Panc1 (cell line): ENCODE measurements at regions not wholly inside any gene's neighbourhood (a gene's known extent, or its start where the extent isn't known, plus 50 kb on each side); places are given as distances from the start of the nearest gene placed in this dataset.

Experiments
- ATAC-seq: fragments of 200-7000 bp; cut with Tn5 transposase; 2 replicates; pipeline ENCODE4 v1.9.1; 2020; ENCODE audit warnings: mild to moderate bottlenecking, moderate library complexity
- BruUV-seq: library from RNA; stranded (reverse); fragments of 400-500 nt; replicated peaks from 2 replicates; lab custom pipeline; 2021; lab: Mats Ljungman, UMichigan
- CTCF ChIA-PET: fragments of 300-600 bp; sonication (Branson Sonifier 250); formaldehyde crosslinking; loops from one replicate; lab custom pipeline; 2022; ENCODE audit warnings: antibody characterized with exemption; lab: Charles Lee
- POLR2A ChIA-PET: fragments of 300-600 bp; sonication (Branson Sonifier 250); formaldehyde crosslinking; loops from one replicate; lab custom pipeline; 2022; ENCODE audit warnings: antibody characterized with exemption; lab: Charles Lee
- DNase-seq: peaks from one replicate; pipeline ENCODE4 v3.0.0-alpha.2; 2010; ENCODE audit warnings: low read depth, low spot score
- H3K27ac ChIP-seq: 2 replicates; pipeline ENCODE4 v1.5.1; 2011; ENCODE audit warnings: mild to moderate bottlenecking, low read length, inconsistent platforms
- H3K27me3 ChIP-seq: fragments of 200-500 bp; sonication (Bioruptor generic); 2 replicates; pipeline ENCODE4 v1.6.0; 2014; ENCODE audit warnings: low read length, inconsistent platforms; ENCODE audit not compliant: control insufficient read depth, insufficient read depth
- H3K36me3 ChIP-seq: fragments of 200-500 bp; sonication (Bioruptor generic); 2 replicates; pipeline ENCODE4 v1.5.1; 2014; ENCODE audit warnings: inconsistent platforms, mild to moderate bottlenecking, low read length, moderate library complexity; ENCODE audit not compliant: control insufficient read depth, insufficient read depth
- H3K4me1 ChIP-seq: 2 replicates; pipeline ENCODE4 v1.5.1; 2011; ENCODE audit warnings: inconsistent platforms, mild to moderate bottlenecking, low read length, moderate library complexity; ENCODE audit not compliant: control insufficient read depth, insufficient read depth
- H3K4me3 ChIP-seq, 2 experiments: 2 replicates each; pipeline ENCODE4 v1.5.1; 2011 to 2012; ENCODE audit warnings: low read depth in 2 of 2, low read length in 2 of 2, mild to moderate bottlenecking in 2 of 2, inconsistent platforms in 1 of 2, moderate library complexity in 1 of 2
- H3K9me3 ChIP-seq: fragments of 200-500 bp; sonication (Bioruptor generic); 2 replicates; pipeline ENCODE4 v1.5.1; 2014; ENCODE audit warnings: low read depth, mild to moderate bottlenecking, inconsistent platforms, low read length, moderate library complexity; ENCODE audit not compliant: control insufficient read depth, insufficient read depth
- POLR2AphosphoS5 ChIP-seq: IDR thresholded peaks from 2 replicates; pipeline ENCODE4 v1.6.1; 2012; ENCODE audit warnings: mild to moderate bottlenecking, low read depth, low read length, moderate library complexity
- SIN3A ChIP-seq: IDR thresholded peaks from 2 replicates; pipeline ENCODE4 v1.6.1; 2012; ENCODE audit warnings: low read depth, mild to moderate bottlenecking, low read length, moderate library complexity, borderline replicate concordance; ENCODE audit not compliant: insufficient read depth
- TCF7L2 ChIP-seq: IDR thresholded peaks from 2 replicates; pipeline ENCODE4 v1.6.1; 2011; ENCODE audit warnings: mild to moderate bottlenecking, low read depth, low read length, inconsistent platforms
- in situ Hi-C: cut with HindIII; loops from 2 replicates; pipeline ENCODE4 v1.10.0; 2016; ENCODE audit warnings: low sequenced_read_pairs, low pct_unique_long_range_greater_than_20kb
- intact Hi-C: fragments of 100-400 bp; cut with micrococcal nuclease; formaldehyde crosslinking; loops from one replicate; pipeline ENCODE4 v1.10.0; 2022; ENCODE audit not compliant: unreplicated experiment
- TF ChIP-seq, protein P1 (sequence below): fragments of 450-650 bp; IDR thresholded peaks from 2 replicates; pipeline ENCODE4 v1.5.1; 2017; ENCODE audit warnings: mild to moderate bottlenecking
- TF ChIP-seq, protein P2 (sequence below), 2 experiments: IDR thresholded peaks; 2 replicates each; pipeline ENCODE4 v1.6.1; 2011 to 2012; ENCODE audit warnings: low read depth in 2 of 2, control low read depth in 1 of 2, low read length in 1 of 2, mild to moderate bottlenecking in 1 of 2, moderate library complexity in 1 of 2; ENCODE audit not compliant: insufficient read depth in 1 of 2

DNA sequence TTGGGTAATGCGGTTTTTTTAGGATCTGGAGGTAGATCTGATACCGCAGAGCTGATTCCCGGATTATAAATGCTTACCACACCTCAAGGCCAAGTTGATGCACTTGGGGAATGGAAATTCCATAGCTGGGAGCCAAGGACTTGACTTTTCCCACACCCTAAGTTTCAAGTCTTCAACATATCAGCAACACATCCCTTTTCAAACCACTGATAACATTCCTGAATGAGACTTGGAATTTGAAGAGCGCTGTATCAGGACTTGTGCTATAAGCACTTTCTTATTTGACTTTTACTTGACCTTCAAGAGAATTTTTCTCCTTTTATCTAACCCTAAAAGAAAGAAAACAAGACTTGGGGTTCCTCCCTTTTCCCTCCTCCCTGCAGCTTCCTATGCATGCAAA is 90.6 kb upstream of the NAA20 start:
- POLR2A ChIA-PET, result no interaction called here

DNA sequence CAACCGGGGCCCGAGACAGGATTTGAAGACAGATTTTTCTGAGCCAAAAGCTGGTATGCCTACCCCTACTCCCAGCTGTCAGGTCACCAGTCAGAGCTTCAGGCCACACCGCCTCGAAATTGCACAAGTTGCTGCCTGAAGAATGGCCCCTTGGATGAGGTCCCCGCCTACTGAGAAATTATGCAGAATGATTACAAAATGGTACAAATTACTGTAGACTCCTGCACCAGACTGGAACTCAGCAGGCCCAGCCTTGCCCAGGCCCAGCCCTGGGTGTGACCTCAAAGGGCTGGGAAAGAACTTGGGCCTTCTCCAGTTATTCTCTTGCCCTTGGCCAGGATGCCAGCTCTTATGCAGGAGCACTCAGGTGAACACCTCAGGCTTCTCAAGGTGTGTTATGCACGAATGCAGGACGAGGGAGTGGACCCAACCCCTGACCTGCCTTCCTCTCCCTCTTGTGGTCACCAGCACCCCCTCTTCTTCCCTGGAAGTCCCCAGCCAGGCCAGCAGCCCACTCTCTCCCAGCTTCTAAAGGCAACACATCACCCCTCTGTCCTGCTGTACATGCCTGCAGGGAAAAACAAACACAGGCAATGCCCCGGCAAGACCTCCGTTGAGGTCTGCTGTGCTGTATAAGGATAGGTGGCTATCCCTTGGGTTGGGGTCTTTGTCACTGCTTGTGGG is 88.7 kb upstream of the NAA20 start:
- intact Hi-C loops, result no loop called here
- TF ChIP-seq POLR2AphosphoS5 (no peak), TCF7L2 (no peak), SIN3A (no peak)
- TF ChIP-seq, protein P1, sequence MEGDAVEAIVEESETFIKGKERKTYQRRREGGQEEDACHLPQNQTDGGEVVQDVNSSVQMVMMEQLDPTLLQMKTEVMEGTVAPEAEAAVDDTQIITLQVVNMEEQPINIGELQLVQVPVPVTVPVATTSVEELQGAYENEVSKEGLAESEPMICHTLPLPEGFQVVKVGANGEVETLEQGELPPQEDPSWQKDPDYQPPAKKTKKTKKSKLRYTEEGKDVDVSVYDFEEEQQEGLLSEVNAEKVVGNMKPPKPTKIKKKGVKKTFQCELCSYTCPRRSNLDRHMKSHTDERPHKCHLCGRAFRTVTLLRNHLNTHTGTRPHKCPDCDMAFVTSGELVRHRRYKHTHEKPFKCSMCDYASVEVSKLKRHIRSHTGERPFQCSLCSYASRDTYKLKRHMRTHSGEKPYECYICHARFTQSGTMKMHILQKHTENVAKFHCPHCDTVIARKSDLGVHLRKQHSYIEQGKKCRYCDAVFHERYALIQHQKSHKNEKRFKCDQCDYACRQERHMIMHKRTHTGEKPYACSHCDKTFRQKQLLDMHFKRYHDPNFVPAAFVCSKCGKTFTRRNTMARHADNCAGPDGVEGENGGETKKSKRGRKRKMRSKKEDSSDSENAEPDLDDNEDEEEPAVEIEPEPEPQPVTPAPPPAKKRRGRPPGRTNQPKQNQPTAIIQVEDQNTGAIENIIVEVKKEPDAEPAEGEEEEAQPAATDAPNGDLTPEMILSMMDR, result no peak
- TF ChIP-seq, protein P2, sequence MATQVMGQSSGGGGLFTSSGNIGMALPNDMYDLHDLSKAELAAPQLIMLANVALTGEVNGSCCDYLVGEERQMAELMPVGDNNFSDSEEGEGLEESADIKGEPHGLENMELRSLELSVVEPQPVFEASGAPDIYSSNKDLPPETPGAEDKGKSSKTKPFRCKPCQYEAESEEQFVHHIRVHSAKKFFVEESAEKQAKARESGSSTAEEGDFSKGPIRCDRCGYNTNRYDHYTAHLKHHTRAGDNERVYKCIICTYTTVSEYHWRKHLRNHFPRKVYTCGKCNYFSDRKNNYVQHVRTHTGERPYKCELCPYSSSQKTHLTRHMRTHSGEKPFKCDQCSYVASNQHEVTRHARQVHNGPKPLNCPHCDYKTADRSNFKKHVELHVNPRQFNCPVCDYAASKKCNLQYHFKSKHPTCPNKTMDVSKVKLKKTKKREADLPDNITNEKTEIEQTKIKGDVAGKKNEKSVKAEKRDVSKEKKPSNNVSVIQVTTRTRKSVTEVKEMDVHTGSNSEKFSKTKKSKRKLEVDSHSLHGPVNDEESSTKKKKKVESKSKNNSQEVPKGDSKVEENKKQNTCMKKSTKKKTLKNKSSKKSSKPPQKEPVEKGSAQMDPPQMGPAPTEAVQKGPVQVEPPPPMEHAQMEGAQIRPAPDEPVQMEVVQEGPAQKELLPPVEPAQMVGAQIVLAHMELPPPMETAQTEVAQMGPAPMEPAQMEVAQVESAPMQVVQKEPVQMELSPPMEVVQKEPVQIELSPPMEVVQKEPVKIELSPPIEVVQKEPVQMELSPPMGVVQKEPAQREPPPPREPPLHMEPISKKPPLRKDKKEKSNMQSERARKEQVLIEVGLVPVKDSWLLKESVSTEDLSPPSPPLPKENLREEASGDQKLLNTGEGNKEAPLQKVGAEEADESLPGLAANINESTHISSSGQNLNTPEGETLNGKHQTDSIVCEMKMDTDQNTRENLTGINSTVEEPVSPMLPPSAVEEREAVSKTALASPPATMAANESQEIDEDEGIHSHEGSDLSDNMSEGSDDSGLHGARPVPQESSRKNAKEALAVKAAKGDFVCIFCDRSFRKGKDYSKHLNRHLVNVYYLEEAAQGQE (IDR thresholded peaks at IDR 0.05; ENCODE audit: insufficient read depth in 1 of 2, low read depth in 2 of 2, low read length in 1 of 2), result no peak
- no peak overlapping the region for H3K27ac ChIP-seq
- H3K4me1 ChIP-seq, result no peaks in the 10 kb centered on the region
- no peaks in the 10 kb centered on the region for H3K27me3 ChIP-seq
- no peaks in the 10 kb centered on the region for H3K9me3 ChIP-seq
- in situ Hi-C loops, result no loop called here
- CTCF ChIA-PET, result no interaction called here
- H3K36me3 ChIP-seq, result no peaks in the 10 kb centered on the region; the same call in 1 of the 2 replicates
- BruUV-seq, result no TSS peak
- DNase-seq, result no peak
- ATAC-seq, result no peak
- POLR2A ChIA-PET, result no interaction called here
- H3K4me3 ChIP-seq, result no peak overlapping the region

More for the DNA sequence above, 90.6 kb upstream of the NAA20 start:
- TF ChIP-seq SIN3A, result no peak
- TF ChIP-seq, protein P1, result no peak
- Histone ChIP-seq H3K27ac (no peak overlapping the region), H3K27me3 (no peaks in the 10 kb centered on the region), H3K36me3 (no peaks in the 10 kb centered on the region; the same call in 1 of the 2 replicates), H3K4me1 (no peaks in the 10 kb centered on the region), H3K4me3 (no peak overlapping the region), H3K9me3 (no peaks in the 10 kb centered on the region)
- CTCF ChIA-PET, result no interaction called here
- ATAC-seq, result no peak
- in situ Hi-C loops, result no loop called here
- intact Hi-C loops, result no loop called here
- no TSS peak for BruUV-seq
- no peak for DNase-seq
